Naive thymus-derived CD4-positive, alpha-beta T cell (primary cell): ENCODE measurements at regions not wholly inside any gene's neighbourhood (a gene's known extent, or its start where the extent isn't known, plus 50 kb on each side); places are given as distances from the start of the nearest gene placed in this dataset.

Experiments used
- ATAC-seq: fragments of 150-1000 bp; cut with Tn5 transposase; 2 replicates; pipeline ENCODE4 v1.10.0; 2021; ENCODE audit warnings: mild to moderate bottlenecking, moderate library complexity
- CTCF ChIA-PET: fragments of 350-600 bp; sonication (Branson Sonifier 250); formaldehyde crosslinking; loops from one replicate; lab custom pipeline; 2021; ENCODE audit warnings: antibody characterized with exemption; lab: Charles Lee
- POLR2A ChIA-PET: fragments of 350-600 bp; sonication (Branson Sonifier 250); formaldehyde crosslinking; loops from one replicate; lab custom pipeline; 2021; ENCODE audit warnings: antibody characterized with exemption, inconsistent platforms; lab: Charles Lee
- DNase-seq, 9 donors: peaks; one replicate each; pipeline versions ENCODE4 v3.0.0 to v3.0.0-alpha.2; 2020 to 2022; ENCODE audit warnings: mixed read lengths in 1 of 9
- H3K27ac ChIP-seq: one replicate; pipeline ENCODE4 v1.7.0; 2013; ENCODE audit warnings: mild to moderate bottlenecking, low read depth, low read length, moderate library complexity
- H3K27me3 ChIP-seq, 2 donors: one replicate each; pipeline ENCODE4 v1.7.0; 2013; ENCODE audit warnings: low read length in 2 of 2, mild to moderate bottlenecking in 2 of 2, moderate library complexity in 2 of 2; ENCODE audit not compliant: control insufficient read depth in 2 of 2, insufficient read depth in 2 of 2
- H3K36me3 ChIP-seq, 3 experiments: 1 replicate in 2 of 3; 2 replicates in 1 of 3; pipeline ENCODE4 v1.7.0; 2013; ENCODE audit warnings: low read length in 3 of 3, mild to moderate bottlenecking in 3 of 3, moderate library complexity in 1 of 3; ENCODE audit not compliant: insufficient read depth in 3 of 3, control insufficient read depth in 2 of 3
- H3K4me1 ChIP-seq, 2 donors: one replicate each; pipeline ENCODE4 v1.7.0; 2013; ENCODE audit warnings: low read length in 2 of 2, mild to moderate bottlenecking in 2 of 2, moderate library complexity in 1 of 2; ENCODE audit not compliant: control insufficient read depth in 2 of 2, insufficient read depth in 2 of 2
- H3K4me3 ChIP-seq: 2 replicates; pipeline ENCODE4 v1.7.0; 2013; ENCODE audit warnings: mild to moderate bottlenecking, low read length
- H3K9me3 ChIP-seq, 3 experiments: 1 replicate in 2 of 3; 2 replicates in 1 of 3; pipeline ENCODE4 v1.7.0; 2013; ENCODE audit warnings: low read length in 3 of 3; ENCODE audit not compliant: control insufficient read depth in 2 of 3
- H3K27ac Mint-ChIP-seq, 9 donors: one replicate each; pipeline ENCODE4 v1.8.0; 2020 to 2022; ENCODE audit warnings: mixed read lengths in 9 of 9, mild to moderate bottlenecking in 8 of 9, moderate library complexity in 5 of 9, inconsistent platforms in 2 of 9
- H3K27me3 Mint-ChIP-seq, 5 donors: one replicate each; pipeline ENCODE4 v1.8.0; 2021 to 2022; ENCODE audit warnings: mixed read lengths in 5 of 5, mild to moderate bottlenecking in 1 of 5
- H3K36me3 Mint-ChIP-seq, 5 donors: one replicate each; pipeline ENCODE4 v1.8.0; 2020 to 2022; ENCODE audit warnings: mixed read lengths in 5 of 5, mild to moderate bottlenecking in 3 of 5, inconsistent platforms in 1 of 5
- H3K4me1 Mint-ChIP-seq, 7 donors: one replicate each; pipeline ENCODE4 v1.8.0; 2020 to 2022; ENCODE audit warnings: mixed read lengths in 7 of 7, mild to moderate bottlenecking in 3 of 7, inconsistent platforms in 1 of 7
- H3K4me3 Mint-ChIP-seq, 10 donors: one replicate each; pipeline ENCODE4 v1.8.0; 2020 to 2022; ENCODE audit warnings: mild to moderate bottlenecking in 10 of 10, mixed read lengths in 10 of 10, moderate library complexity in 6 of 10, inconsistent platforms in 2 of 10
- H3K9me3 Mint-ChIP-seq, 11 donors: one replicate each; pipeline ENCODE4 v1.8.0; 2020 to 2022; ENCODE audit warnings: mixed read lengths in 11 of 11, mild to moderate bottlenecking in 4 of 11, inconsistent platforms in 1 of 11, moderate library complexity in 1 of 11
- intact Hi-C, 2 donors: fragments of 100-400 bp; cut with micrococcal nuclease; formaldehyde crosslinking; loops; one replicate each; pipeline ENCODE4 v1.15.1; 2023

- Mint-ChIP-seq H3K27ac (no peak overlapping the region), H3K36me3 (peaks cover 5 to 14% (median 6%) of the 10 kb centered on the region in 5 donors), H3K27me3 (no peaks in the 10 kb centered on the region), H3K4me1 (peaks cover 0 to 38% (median 6%) of the 10 kb centered on the region in 7 donors), H3K4me3 (no peak overlapping the region), H3K9me3 (peaks cover 0 to 30% (median 15%) of the 10 kb centered on the region in 11 donors)
- Histone ChIP-seq H3K9me3 (peaks cover 0 to 14% (median 0%) of the 10 kb centered on the region in 3 experiments), H3K4me1 (peaks cover 0 to 9% of the 10 kb centered on the region in 2 donors), H3K27me3 (no peaks in the 10 kb centered on the region), H3K4me3 (no peak overlapping the region), H3K27ac (no peak overlapping the region), H3K36me3 (no peaks in the 10 kb centered on the region)
- no peak for DNase-seq
- intact Hi-C loops, result no loop called here
- POLR2A ChIA-PET, result no interaction called here
- no peak for ATAC-seq
- CTCF ChIA-PET, result no interaction called here
Observed at GRCh38 chr2:8535469-8535795, 146.4 kb upstream of the ID2 start.

GRCh38 chr2:8535821-8536685 is 145.8 kb upstream of the ID2 start:
- Mint-ChIP-seq H3K36me3 (peaks cover 3 to 13% (median 5%) of the 10 kb centered on the region in 5 donors), H3K27ac (peak overlapping the region in 2 of 9 donors; percentile 11 to 12), H3K4me1 (peaks cover 3 to 44% (median 10%) of the 10 kb centered on the region in 7 donors), H3K9me3 (peaks cover 0 to 24% (median 10%) of the 10 kb centered on the region in 11 donors), H3K27me3 (no peaks in the 10 kb centered on the region), H3K4me3 (no peak overlapping the region)
- H3K4me1 ChIP-seq, result peaks cover 0 to 14% of the 10 kb centered on the region in 2 donors
- DNase-seq (no peak), ATAC-seq (no peak)
- H3K27me3 ChIP-seq, result no peaks in the 10 kb centered on the region
- H3K36me3 ChIP-seq, result no peaks in the 10 kb centered on the region
- ChIA-PET CTCF (no interaction called here), POLR2A (no interaction called here)
- peaks cover 0 to 14% (median 0%) of the 10 kb centered on the region in 3 experiments for H3K9me3 ChIP-seq
- intact Hi-C loops, result no loop called here
- H3K4me3 ChIP-seq, result no peak overlapping the region
- no peak overlapping the region for H3K27ac ChIP-seq

- no peaks in the 10 kb centered on the region for H3K36me3 ChIP-seq
- H3K27ac ChIP-seq, result no peak overlapping the region
- Mint-ChIP-seq H3K27ac (peak overlapping the region in 2 of 9 donors; percentile 11 to 70), H3K4me3 (no peak overlapping the region), H3K27me3 (no peaks in the 10 kb centered on the region), H3K4me1 (peaks cover 5 to 53% (median 16%) of the 10 kb centered on the region in 7 donors), H3K9me3 (peaks cover 0 to 15% (median 3%) of the 10 kb centered on the region in 11 donors), H3K36me3 (peaks cover 0 to 8% (median 3%) of the 10 kb centered on the region in 5 donors)
- H3K4me3 ChIP-seq, result no peak overlapping the region
- DNase-seq (no peak), ATAC-seq (no peak)
- POLR2A ChIA-PET, result no interaction called here
- no peaks in the 10 kb centered on the region for H3K27me3 ChIP-seq
- H3K4me1 ChIP-seq, result peaks cover 0 to 23% of the 10 kb centered on the region in 2 donors
- CTCF ChIA-PET, result no interaction called here
- intact Hi-C loops, result no loop called here
- peaks cover 0 to 11% (median 0%) of the 10 kb centered on the region in 3 experiments for H3K9me3 ChIP-seq
Observed at GRCh38 chr2:8536686-8537561, 144.9 kb upstream of the ID2 start.

- DNase-seq (no peak), ATAC-seq (no peak)
- CTCF ChIA-PET, result no interaction called here
- Histone ChIP-seq H3K4me1 (peaks cover 0 to 26% of the 10 kb centered on the region in 2 donors), H3K9me3 (peaks cover 0 to 4% (median 0%) of the 10 kb centered on the region in 3 experiments), H3K36me3 (no peaks in the 10 kb centered on the region), H3K4me3 (no peak overlapping the region), H3K27ac (no peak overlapping the region), H3K27me3 (no peaks in the 10 kb centered on the region)
- no peak overlapping the region for H3K4me3 Mint-ChIP-seq
- peaks cover 5 to 60% (median 22%) of the 10 kb centered on the region in 7 donors for H3K4me1 Mint-ChIP-seq
- H3K36me3 Mint-ChIP-seq, result peaks cover 0 to 4% (median 0%) of the 10 kb centered on the region in 5 donors
- POLR2A ChIA-PET, result no interaction called here
- peak overlapping the region in 2 of 9 donors; percentile 19 to 56 for H3K27ac Mint-ChIP-seq
- intact Hi-C loops, result no loop called here
- H3K9me3 Mint-ChIP-seq, result peaks cover 0 to 8% (median 0%) of the 10 kb centered on the region in 11 donors
- no peaks in the 10 kb centered on the region for H3K27me3 Mint-ChIP-seq
Observed at GRCh38 chr2:8537562-8538155, 144.2 kb upstream of the ID2 start.

GRCh38 chr2:8538531-8538930 is 143.3 kb upstream of the ID2 start:
- H3K9me3 ChIP-seq, result no peaks in the 10 kb centered on the region
- ATAC-seq, result no peak
- Mint-ChIP-seq H3K9me3 (peaks cover 0 to under 1% (median 0%) of the 10 kb centered on the region in 11 donors), H3K4me1 (peaks cover 5 to 69% (median 23%) of the 10 kb centered on the region in 7 donors), H3K36me3 (no peaks in the 10 kb centered on the region), H3K4me3 (no peak overlapping the region), H3K27ac (peak overlapping the region in 2 of 9 donors; percentile 19 to 56), H3K27me3 (no peaks in the 10 kb centered on the region)
- H3K27me3 ChIP-seq, result no peaks in the 10 kb centered on the region
- no peak overlapping the region for H3K27ac ChIP-seq
- H3K4me1 ChIP-seq, result peaks cover 0 to 34% of the 10 kb centered on the region in 2 donors
- CTCF ChIA-PET, result no interaction called here
- POLR2A ChIA-PET, result no interaction called here
- no peaks in the 10 kb centered on the region for H3K36me3 ChIP-seq
- peak in 1 of 9 donors; percentile 17 for DNase-seq
- no peak overlapping the region for H3K4me3 ChIP-seq
- intact Hi-C loops, result no loop called here

GRCh38 chr2:8538931-8539621 is 142.8 kb upstream of the ID2 start:
- Mint-ChIP-seq H3K36me3 (no peaks in the 10 kb centered on the region), H3K27me3 (no peaks in the 10 kb centered on the region), H3K4me1 (peaks cover 5 to 75% (median 27%) of the 10 kb centered on the region in 7 donors), H3K27ac (peak overlapping the region in 1 of 9 donors; percentile 80), H3K9me3 (no peaks in the 10 kb centered on the region), H3K4me3 (no peak overlapping the region)
- Histone ChIP-seq H3K27ac (no peak overlapping the region), H3K36me3 (no peaks in the 10 kb centered on the region), H3K9me3 (no peaks in the 10 kb centered on the region), H3K27me3 (no peaks in the 10 kb centered on the region), H3K4me3 (no peak overlapping the region), H3K4me1 (peaks cover 0 to 39% of the 10 kb centered on the region in 2 donors)
- CTCF ChIA-PET, result no interaction called here
- POLR2A ChIA-PET, result no interaction called here
- intact Hi-C loops, result no loop called here
- DNase-seq, result no peak
- ATAC-seq, result no peak
